ENCODE measurements at regions not wholly inside any gene's neighbourhood (a gene's known extent, or its start where the extent isn't known, plus 50 kb on each side); places are given as distances from the start of the nearest gene placed in this dataset.

GRCh38 chr6:163637524-163637923, 223.0 kb downstream of the QKI start:
- no peak overlapping the region for H3K4me3 Mint-ChIP-seq (ENCODE audit: unreplicated experiment)
- H3K4me1 Mint-ChIP-seq (ENCODE audit: unreplicated experiment) = no peaks in the 10 kb centered on the region
- DNase-seq (ENCODE audit: extremely low spot score, unreplicated experiment) = no peak
- TF ChIP-seq CTCF (IDR thresholded peaks at IDR 0.05) = no peak
- peaks cover 5% of the 10 kb centered on the region for H3K9me3 Mint-ChIP-seq (ENCODE audit: unreplicated experiment)
- H3K27me3 Mint-ChIP-seq (ENCODE audit: unreplicated experiment) = no peaks in the 10 kb centered on the region
- no peaks in the 10 kb centered on the region for H3K36me3 Mint-ChIP-seq (ENCODE audit: unreplicated experiment)
- H3K27ac Mint-ChIP-seq (ENCODE audit: unreplicated experiment) = no peak overlapping the region

- DNase-seq (ENCODE audit: extremely low spot score, unreplicated experiment) = no peak
- no peaks in the 10 kb centered on the region for H3K36me3 Mint-ChIP-seq (ENCODE audit: unreplicated experiment)
- H3K27me3 Mint-ChIP-seq (ENCODE audit: unreplicated experiment) = no peaks in the 10 kb centered on the region
- H3K9me3 Mint-ChIP-seq (ENCODE audit: unreplicated experiment) = peaks cover 5% of the 10 kb centered on the region
- no peak overlapping the region for H3K27ac Mint-ChIP-seq (ENCODE audit: unreplicated experiment)
- TF ChIP-seq CTCF (IDR thresholded peaks at IDR 0.05) = no peak
- H3K4me1 Mint-ChIP-seq (ENCODE audit: unreplicated experiment) = no peaks in the 10 kb centered on the region
- H3K4me3 Mint-ChIP-seq (ENCODE audit: unreplicated experiment) = no peak overlapping the region
Observed at GRCh38 chr6:163635731-163636364, 221.3 kb downstream of the QKI start.

- Mint-ChIP-seq H3K27me3 (ENCODE audit: unreplicated experiment) (no peaks in the 10 kb centered on the region), H3K36me3 (ENCODE audit: unreplicated experiment) (no peaks in the 10 kb centered on the region), H3K4me3 (ENCODE audit: unreplicated experiment) (no peak overlapping the region), H3K4me1 (ENCODE audit: unreplicated experiment) (no peaks in the 10 kb centered on the region), H3K27ac (ENCODE audit: unreplicated experiment) (no peak overlapping the region), H3K9me3 (ENCODE audit: unreplicated experiment) (peaks cover 5% of the 10 kb centered on the region)
- DNase-seq (ENCODE audit: extremely low spot score, unreplicated experiment) = no peak
- TF ChIP-seq CTCF (IDR thresholded peaks at IDR 0.05) = no peak
Observed at GRCh38 chr6:163635315-163635714, 220.8 kb downstream of the QKI start.

GRCh38 chr6:163634211-163635171, 220.0 kb downstream of the QKI start:
- Mint-ChIP-seq H3K4me3 (ENCODE audit: unreplicated experiment) (no peak overlapping the region), H3K4me1 (ENCODE audit: unreplicated experiment) (no peaks in the 10 kb centered on the region), H3K27me3 (ENCODE audit: unreplicated experiment) (no peaks in the 10 kb centered on the region), H3K27ac (ENCODE audit: unreplicated experiment) (no peak overlapping the region), H3K36me3 (ENCODE audit: unreplicated experiment) (no peaks in the 10 kb centered on the region), H3K9me3 (ENCODE audit: unreplicated experiment) (peaks cover 5% of the 10 kb centered on the region)
- no peak for DNase-seq (ENCODE audit: extremely low spot score, unreplicated experiment)
- no peak for TF ChIP-seq CTCF (IDR thresholded peaks at IDR 0.05)

GRCh38 chr6:163630991-163631390, 216.5 kb downstream of the QKI start:
- H3K4me3 Mint-ChIP-seq (ENCODE audit: unreplicated experiment) = no peak overlapping the region
- no peak for TF ChIP-seq CTCF (IDR thresholded peaks at IDR 0.05)
- peaks cover 5% of the 10 kb centered on the region for H3K9me3 Mint-ChIP-seq (ENCODE audit: unreplicated experiment)
- H3K27ac Mint-ChIP-seq (ENCODE audit: unreplicated experiment) = no peak overlapping the region
- peaks cover 7% of the 10 kb centered on the region for H3K4me1 Mint-ChIP-seq (ENCODE audit: unreplicated experiment)
- DNase-seq (ENCODE audit: extremely low spot score, unreplicated experiment) = no peak
- H3K36me3 Mint-ChIP-seq (ENCODE audit: unreplicated experiment) = peaks cover 2% of the 10 kb centered on the region
- no peaks in the 10 kb centered on the region for H3K27me3 Mint-ChIP-seq (ENCODE audit: unreplicated experiment)
